H1 (cell line): ENCODE measurements at regions not wholly inside any gene's neighbourhood (a gene's known extent, or its start where the extent isn't known, plus 50 kb on each side); places are given as distances from the start of the nearest gene placed in this dataset.

Source experiments
- CTCF ChIA-PET: fragments of 300-600 bp; sonication (Branson Sonifier 250); formaldehyde crosslinking; loops from one replicate; lab custom pipeline; 2021; ENCODE audit not compliant: partially characterized antibody; lab: Charles Lee
- POLR2A ChIA-PET: fragments of 300-600 bp; sonication (Branson Sonifier 250); formaldehyde crosslinking; loops from one replicate; lab custom pipeline; 2021; ENCODE audit warnings: inconsistent platforms; ENCODE audit not compliant: partially characterized antibody; lab: Charles Lee
- DNase-seq, 2 experiments: peaks; one replicate each; pipeline versions ENCODE4 v3.0.0 to v3.0.0-alpha.2; 2010 to 2022; ENCODE audit warnings: low spot score in 2 of 2, low read depth in 1 of 2, mixed read lengths in 1 of 2
- FAIRE-seq: peaks from 2 replicates; lab custom pipeline; 2011; peaks lifted over from hg19 to GRCh38; lab: Jason Lieb, UNC
- H2AFZ ChIP-seq: 2 replicates; pipeline ENCODE4 v1.8.1; 2012; ENCODE audit warnings: low read length, inconsistent platforms
- H2AK5ac ChIP-seq: 2 replicates; pipeline ENCODE4 v1.6.1; 2013; ENCODE audit warnings: low read depth, low read length
- H2BK120ac ChIP-seq: replicated peaks from 2 replicates; pipeline ENCODE3; 2013; ENCODE audit warnings: low read depth, low read length, inconsistent platforms
- H2BK12ac ChIP-seq: 2 replicates; pipeline ENCODE4 v1.6.1; 2013; ENCODE audit warnings: low read depth, low read length
- H2BK15ac ChIP-seq: 2 replicates; pipeline ENCODE4 v1.6.1; 2013; ENCODE audit warnings: low read length
- H2BK20ac ChIP-seq: 2 replicates; pipeline ENCODE4 v1.6.1; 2013; ENCODE audit warnings: low read length
- H2BK5ac ChIP-seq: 2 replicates; pipeline ENCODE4 v1.6.1; 2013; ENCODE audit warnings: low read depth, low read length
- H3K14ac ChIP-seq: 2 replicates; pipeline ENCODE4 v1.6.1; 2013; ENCODE audit warnings: inconsistent platforms; ENCODE audit not compliant: insufficient read length
- H3K18ac ChIP-seq: 2 replicates; pipeline ENCODE4 v1.6.1; 2013; ENCODE audit warnings: low read length; ENCODE audit errors: extremely low read depth
- H3K23ac ChIP-seq: 2 replicates; pipeline ENCODE4 v1.6.1; 2013; ENCODE audit warnings: inconsistent platforms; ENCODE audit not compliant: insufficient read length
- H3K23me2 ChIP-seq: 2 replicates; pipeline ENCODE4 v1.6.1; 2013; ENCODE audit warnings: low read depth, low read length
- H3K27ac ChIP-seq: 2 replicates; pipeline ENCODE4 v1.6.1; 2011; ENCODE audit warnings: low read depth, low read length, inconsistent platforms
- H3K27me3 ChIP-seq, 4 experiments: replicated peaks in 1 of 4; 1 replicate in 1 of 4; 2 replicates in 3 of 4; pipeline versions ENCODE4 v1.6.1 to v1.8.1; 2011 to 2013; ENCODE audit warnings: low read length in 3 of 4, mild to moderate bottlenecking in 3 of 4, inconsistent platforms in 2 of 4, mixed read lengths in 2 of 4, moderate library complexity in 1 of 4; ENCODE audit not compliant: control insufficient read depth in 3 of 4, insufficient read depth in 3 of 4; ENCODE audit errors: extremely low read depth in 1 of 4
- H3K36me3 ChIP-seq, 4 experiments: 2 replicates each; pipeline versions ENCODE4 v1.6.1 to v1.8.1; 2011 to 2013; ENCODE audit warnings: mild to moderate bottlenecking in 4 of 4, low read length in 3 of 4, moderate library complexity in 2 of 4, control low read depth in 1 of 4, inconsistent platforms in 1 of 4; ENCODE audit not compliant: insufficient read depth in 4 of 4, control insufficient read depth in 2 of 4
- H3K4ac ChIP-seq: replicated peaks from 2 replicates; pipeline ENCODE3; 2013; ENCODE audit warnings: low read length, low read depth, mixed read lengths, inconsistent platforms; ENCODE audit not compliant: insufficient read length
- H3K4me1 ChIP-seq, 4 experiments: replicated peaks in 1 of 4; 1 replicate in 1 of 4; 2 replicates in 3 of 4; pipeline versions ENCODE4 v1.6.1 to v1.8.1; 2011 to 2013; ENCODE audit warnings: low read length in 3 of 4, inconsistent platforms in 2 of 4, mixed read lengths in 1 of 4; ENCODE audit not compliant: insufficient read depth in 4 of 4, control insufficient read depth in 3 of 4
- H3K4me2 ChIP-seq, 2 experiments: 2 replicates each; pipeline versions ENCODE4 v1.6.1 to v1.8.1; 2011 to 2013; ENCODE audit warnings: low read depth in 2 of 2, low read length in 2 of 2, control low read depth in 1 of 2, inconsistent platforms in 1 of 2, mild to moderate bottlenecking in 1 of 2; ENCODE audit not compliant: insufficient read depth in 1 of 2
- H3K4me3 ChIP-seq, 4 experiments: fragments of 200-600, 300-600 bp in 1 of 4; sonication (generic), shearing (Covaris generic), sonication (Bioruptor Twin) in 1 of 4; 2 replicates each; pipeline versions ENCODE4 v1.5.1 to v1.8.1; 2011 to 2016; ENCODE audit warnings: low read length in 4 of 4, low read depth in 3 of 4, control low read depth in 2 of 4, inconsistent platforms in 2 of 4, mild to moderate bottlenecking in 2 of 4, mixed read lengths in 1 of 4, moderate library complexity in 1 of 4; ENCODE audit not compliant: insufficient read depth in 2 of 4; ENCODE audit errors: extremely low read depth in 1 of 4
- H3K56ac ChIP-seq: replicated peaks from 2 replicates; pipeline ENCODE3; 2013; ENCODE audit warnings: low read depth, mild to moderate bottlenecking, mixed read lengths, low read length, inconsistent platforms; ENCODE audit not compliant: insufficient read length
- H3K79me1 ChIP-seq: 2 replicates; pipeline ENCODE4 v1.6.1; 2013; ENCODE audit warnings: low read depth, low read length, control low read depth
- H3K79me2 ChIP-seq, 2 experiments: 2 replicates each; pipeline versions ENCODE4 v1.6.1 to v1.8.1; 2012 to 2013; ENCODE audit warnings: low read length in 2 of 2, mild to moderate bottlenecking in 2 of 2, inconsistent platforms in 1 of 2; ENCODE audit not compliant: insufficient read depth in 2 of 2, control insufficient read depth in 1 of 2
- H3K9ac ChIP-seq, 4 experiments: replicated peaks in 1 of 4; 1 replicate in 1 of 4; 2 replicates in 3 of 4; pipeline versions ENCODE4 v1.6.1 to v1.8.1; 2011 to 2013; ENCODE audit warnings: low read depth in 3 of 4, low read length in 3 of 4, control low read depth in 2 of 4, mild to moderate bottlenecking in 2 of 4, moderate library complexity in 2 of 4, inconsistent platforms in 1 of 4; ENCODE audit errors: extremely low read depth in 1 of 4
- H3K9me3 ChIP-seq, 2 experiments: 2 replicates each; pipeline versions ENCODE4 v1.6.1 to v1.8.1; 2012 to 2013; ENCODE audit warnings: mild to moderate bottlenecking in 2 of 2, moderate library complexity in 2 of 2, control low read depth in 1 of 2, inconsistent platforms in 1 of 2, low read depth in 1 of 2, low read length in 1 of 2, mixed read lengths in 1 of 2; ENCODE audit not compliant: insufficient read depth in 2 of 2
- H4K20me1 ChIP-seq, 2 experiments: replicated peaks in 1 of 2; 2 replicates each; pipeline versions ENCODE3 to v1.8.1; 2011 to 2013; ENCODE audit warnings: inconsistent platforms in 2 of 2, low read length in 2 of 2, mild to moderate bottlenecking in 1 of 2; ENCODE audit not compliant: insufficient read depth in 2 of 2, control insufficient read depth in 1 of 2
- H4K5ac ChIP-seq: 2 replicates; pipeline ENCODE4 v1.6.1; 2013; ENCODE audit warnings: low read length, low read depth, mixed read lengths, inconsistent platforms; ENCODE audit not compliant: insufficient read length
- H4K8ac ChIP-seq: 2 replicates; pipeline ENCODE4 v1.8.0; 2013; ENCODE audit warnings: mild to moderate bottlenecking, moderate library complexity, low read length, inconsistent platforms; ENCODE audit not compliant: insufficient read depth; ENCODE audit errors: extremely low read depth
- H4K91ac ChIP-seq: replicated peaks from 2 replicates; pipeline ENCODE3; 2013; ENCODE audit warnings: low read length, mixed read lengths, inconsistent platforms; ENCODE audit not compliant: insufficient read length
- CEBPB ChIP-seq: IDR thresholded peaks from 2 replicates; pipeline ENCODE4 v1.6.1; 2012; ENCODE audit warnings: low read depth, low read length
- EZH2 ChIP-seq: fragments of 200-600 bp; sonication (generic); IDR thresholded peaks from 2 replicates; pipeline ENCODE4 v1.7.1; 2012; ENCODE audit warnings: low read depth, mild to moderate bottlenecking, moderate library complexity, low read length, inconsistent platforms; ENCODE audit not compliant: severe bottlenecking
- GTF2F1 ChIP-seq: IDR thresholded peaks from 2 replicates; pipeline ENCODE4 v1.6.1; 2012; ENCODE audit warnings: low read depth, low read length, improper control_type of control experiment, borderline replicate concordance
- HDAC2 ChIP-seq, 2 experiments: fragments of 300-600 bp in 1 of 2; sonication (generic) in 1 of 2; IDR thresholded peaks; 2 replicates each; pipeline ENCODE4 v1.6.1; 2011 to 2012; ENCODE audit warnings: low read depth in 2 of 2, low read length in 2 of 2, mild to moderate bottlenecking in 2 of 2, moderate library complexity in 2 of 2, borderline replicate concordance in 1 of 2, inconsistent platforms in 1 of 2
- HDAC6 ChIP-seq: IDR thresholded peaks from one replicate; pipeline ENCODE4 v1.7.1; 2012; ENCODE audit warnings: low read depth, mild to moderate bottlenecking, inconsistent platforms, low read length, moderate library complexity
- POLR2A ChIP-seq, 2 experiments: IDR thresholded peaks; 1 replicate in 1 of 2; 2 replicates in 1 of 2; pipeline ENCODE4 v1.6.1; 2011; ENCODE audit warnings: low read depth in 2 of 2, low read length in 2 of 2, mild to moderate bottlenecking in 2 of 2; ENCODE audit errors: control extremely low read depth in 1 of 2
- POLR2AphosphoS5 ChIP-seq: IDR thresholded peaks from 2 replicates; pipeline ENCODE4 v1.6.1; 2011; ENCODE audit warnings: low read depth, low read length
- RAD21 ChIP-seq, 2 experiments: IDR thresholded peaks in 1 of 2; conservative IDR thresholded peaks in 1 of 2; 2 replicates each; pipeline ENCODE4 v1.6.1; 2011; ENCODE audit warnings: low read depth in 2 of 2, low read length in 2 of 2, improper control_type of control experiment in 1 of 2, inconsistent platforms in 1 of 2, mild to moderate bottlenecking in 1 of 2, moderate library complexity in 1 of 2
- RFX5 ChIP-seq: IDR thresholded peaks from 2 replicates; pipeline ENCODE4 v1.6.1; 2011; ENCODE audit warnings: low read depth, low read length, improper control_type of control experiment, borderline replicate concordance
- SUZ12 ChIP-seq: fragments of 200-600 bp; sonication (generic); IDR thresholded peaks from 2 replicates; pipeline ENCODE4 v1.6.1; 2012; ENCODE audit warnings: mild to moderate bottlenecking, inconsistent platforms, low read length, moderate library complexity, mixed read lengths
- TAF7 ChIP-seq: optimal IDR thresholded peaks from 2 replicates; pipeline ENCODE3; 2011; ENCODE audit warnings: low read depth, mild to moderate bottlenecking, inconsistent platforms, low read length, moderate library complexity, borderline replicate concordance
- TCF12 ChIP-seq: IDR thresholded peaks from 2 replicates; pipeline ENCODE4 v1.6.1; 2011; ENCODE audit warnings: low read depth, mild to moderate bottlenecking, low read length
- TEAD4 ChIP-seq: IDR thresholded peaks from 2 replicates; pipeline ENCODE4 v1.6.1; 2012; ENCODE audit warnings: low read depth, low read length, inconsistent platforms, mixed read lengths
- WGBS, 2 experiments: shearing (Covaris generic) in 1 of 2; methylation state at CpG; one replicate each; pipeline versions ENCODE4 v1.1.6 to v1.1.7; 2013 to 2015; ENCODE audit warnings: low lambda C conversion rate in 2 of 2, mixed read lengths in 2 of 2, inconsistent platforms in 1 of 2, low coverage in 1 of 2, missing lambda C conversion rate in 1 of 2; ENCODE audit not compliant: insufficient replicate concordance in 2 of 2, insufficient coverage in 1 of 2, insufficient read length in 1 of 2; ENCODE audit errors: extremely low coverage in 1 of 2, missing lambda C conversion rate in 1 of 2; 5-methylcytosine and 5-hydroxymethylcytosine counted together

DNA sequence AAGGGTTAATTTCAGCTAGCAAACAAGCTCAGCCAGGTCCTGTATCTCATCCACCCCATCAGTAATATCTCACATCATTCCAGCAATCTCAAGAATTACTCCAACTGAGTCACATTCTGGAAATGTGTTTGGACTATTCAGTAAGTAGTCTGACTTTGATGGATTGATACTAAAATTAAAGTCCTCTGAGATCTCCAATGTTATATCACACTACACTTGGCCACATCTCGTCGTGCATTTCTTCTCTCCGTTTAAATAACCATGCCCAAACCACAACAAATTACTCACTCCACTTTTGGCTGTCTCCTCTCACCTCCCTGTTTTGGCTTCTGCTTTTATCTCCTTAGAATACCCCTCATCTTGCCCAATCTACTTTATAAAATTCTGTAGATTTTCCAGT lies 292.2 kb downstream of the PYDC2 start:
- H3K27ac ChIP-seq = no peak overlapping the region
- no peak overlapping the region for H2BK20ac ChIP-seq
- no peaks in the 10 kb centered on the region for H3K79me2 ChIP-seq
- H4K5ac ChIP-seq = no peak overlapping the region
- no peak overlapping the region for H2BK5ac ChIP-seq
- CTCF ChIA-PET = interaction anchor here (0.7 kb wide), 1 partner anchor 759 kb away, joined by 3 read pairs; no protein-coding TSS in a partner anchor
- FAIRE-seq (no peak), DNase-seq (no peak)
- H3K56ac ChIP-seq = no peak overlapping the region
- no peaks in the 10 kb centered on the region for H3K36me3 ChIP-seq
- H4K8ac ChIP-seq = no peak overlapping the region
- H2AK5ac ChIP-seq = no peak overlapping the region
- H4K91ac ChIP-seq = no peak overlapping the region
- H3K27me3 ChIP-seq = no peaks in the 10 kb centered on the region
- 94% methylated on average over 3 of the region's 3 CpGs; no CpG with 5 or more reads in 1 of the 2 experiments for WGBS, 2 experiments
- no peak overlapping the region for H3K4ac ChIP-seq
- H3K4me2 ChIP-seq = no peak overlapping the region
- H3K14ac ChIP-seq = no peak overlapping the region
- H3K23ac ChIP-seq = no peak overlapping the region
- no peak overlapping the region for H2BK15ac ChIP-seq
- no peaks in the 10 kb centered on the region for H3K9me3 ChIP-seq
- POLR2A ChIA-PET = no interaction called here
- H2AFZ ChIP-seq = no peak overlapping the region
- no peaks in the 10 kb centered on the region; the same call in 1 of the 2 replicates for H3K23me2 ChIP-seq
- H2BK120ac ChIP-seq = no peak overlapping the region
- H2BK12ac ChIP-seq = no peak overlapping the region
- no peaks in the 10 kb centered on the region for H3K4me1 ChIP-seq
- no peaks in the 10 kb centered on the region for H4K20me1 ChIP-seq
- no peaks in the 10 kb centered on the region for H3K79me1 ChIP-seq
- H3K9ac ChIP-seq = no peak overlapping the region
- no peak overlapping the region for H3K4me3 ChIP-seq
- no peak overlapping the region for H3K18ac ChIP-seq
- TF ChIP-seq RAD21 (IDR thresholded peaks at IDR 0.05 in 1 of 2, conservative IDR thresholded peaks at IDR 0.05 in 1 of 2; ENCODE audit: low read depth in 2 of 2, low read length in 2 of 2) (no peak), HDAC6 (no peak), POLR2A (IDR thresholded peaks at IDR 0.05; ENCODE audit: control extremely low read depth in 1 of 2, low read depth in 2 of 2, low read length in 2 of 2) (no peak), TCF12 (no peak), TAF7 (no peak), HDAC2 (IDR thresholded peaks at IDR 0.05; ENCODE audit: borderline replicate concordance in 1 of 2, low read depth in 2 of 2, low read length in 2 of 2) (no peak), EZH2 (no peak), CEBPB (no peak), RFX5 (no peak), POLR2AphosphoS5 (no peak), SUZ12 (no peak), GTF2F1 (no peak), TEAD4 (no peak)
